Panc1 (cell line): ENCODE measurements at regions not wholly inside any gene's neighbourhood (a gene's known extent, or its start where the extent isn't known, plus 50 kb on each side); places are given as distances from the start of the nearest gene placed in this dataset.

ENCODE experiments used
- POLR2AphosphoS5 ChIP-seq: IDR thresholded peaks from 2 replicates; pipeline ENCODE4 v1.6.1; 2012; ENCODE audit warnings: mild to moderate bottlenecking, low read depth, low read length, moderate library complexity
- SIN3A ChIP-seq: IDR thresholded peaks from 2 replicates; pipeline ENCODE4 v1.6.1; 2012; ENCODE audit warnings: low read depth, mild to moderate bottlenecking, low read length, moderate library complexity, borderline replicate concordance; ENCODE audit not compliant: insufficient read depth
- TF ChIP-seq, protein P1 (sequence below): fragments of 450-650 bp; IDR thresholded peaks from 2 replicates; pipeline ENCODE4 v1.5.1; 2017; ENCODE audit warnings: mild to moderate bottlenecking
- TF ChIP-seq, protein P2 (sequence below), 2 experiments: IDR thresholded peaks; 2 replicates each; pipeline ENCODE4 v1.6.1; 2011 to 2012; ENCODE audit warnings: low read depth in 2 of 2, control low read depth in 1 of 2, low read length in 1 of 2, mild to moderate bottlenecking in 1 of 2, moderate library complexity in 1 of 2; ENCODE audit not compliant: insufficient read depth in 1 of 2

DNA sequence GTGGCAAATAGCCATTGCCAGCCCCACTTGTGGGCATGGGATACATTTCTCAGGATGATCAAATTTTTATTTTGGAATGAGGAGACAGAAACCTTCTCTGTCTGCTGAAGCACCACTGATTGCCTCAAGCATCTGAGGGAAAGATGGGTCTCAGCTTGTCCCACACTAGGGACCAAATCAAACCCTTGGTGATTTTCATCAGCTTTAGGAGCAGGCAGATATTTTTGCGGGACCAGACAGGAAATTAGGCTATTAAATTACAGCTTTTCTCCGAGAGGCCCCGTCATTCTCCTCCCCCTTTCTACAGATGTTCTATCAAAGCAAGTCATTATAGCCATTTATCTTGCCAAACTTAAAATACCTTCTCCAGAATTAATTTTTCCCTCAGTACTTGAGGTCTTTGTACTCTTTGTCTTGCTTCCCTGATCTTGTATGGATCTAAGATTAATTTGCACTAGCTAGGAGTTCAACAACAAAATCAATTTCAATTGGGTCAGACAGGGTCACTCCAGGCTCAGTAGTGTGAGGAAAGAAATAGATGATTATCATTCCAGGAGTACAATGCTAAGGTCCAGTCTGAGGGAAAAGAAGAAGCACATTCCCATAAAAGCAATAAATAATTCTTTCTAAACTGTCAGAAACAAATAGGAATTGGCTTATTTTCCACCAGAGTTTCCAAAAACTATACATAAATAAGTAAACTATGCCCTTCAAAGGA lies 818.1 kb upstream of the SOX11 start:
- TF ChIP-seq POLR2AphosphoS5 (no peak), SIN3A (no peak)
- TF ChIP-seq, protein P1, sequence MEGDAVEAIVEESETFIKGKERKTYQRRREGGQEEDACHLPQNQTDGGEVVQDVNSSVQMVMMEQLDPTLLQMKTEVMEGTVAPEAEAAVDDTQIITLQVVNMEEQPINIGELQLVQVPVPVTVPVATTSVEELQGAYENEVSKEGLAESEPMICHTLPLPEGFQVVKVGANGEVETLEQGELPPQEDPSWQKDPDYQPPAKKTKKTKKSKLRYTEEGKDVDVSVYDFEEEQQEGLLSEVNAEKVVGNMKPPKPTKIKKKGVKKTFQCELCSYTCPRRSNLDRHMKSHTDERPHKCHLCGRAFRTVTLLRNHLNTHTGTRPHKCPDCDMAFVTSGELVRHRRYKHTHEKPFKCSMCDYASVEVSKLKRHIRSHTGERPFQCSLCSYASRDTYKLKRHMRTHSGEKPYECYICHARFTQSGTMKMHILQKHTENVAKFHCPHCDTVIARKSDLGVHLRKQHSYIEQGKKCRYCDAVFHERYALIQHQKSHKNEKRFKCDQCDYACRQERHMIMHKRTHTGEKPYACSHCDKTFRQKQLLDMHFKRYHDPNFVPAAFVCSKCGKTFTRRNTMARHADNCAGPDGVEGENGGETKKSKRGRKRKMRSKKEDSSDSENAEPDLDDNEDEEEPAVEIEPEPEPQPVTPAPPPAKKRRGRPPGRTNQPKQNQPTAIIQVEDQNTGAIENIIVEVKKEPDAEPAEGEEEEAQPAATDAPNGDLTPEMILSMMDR = no peak
- TF ChIP-seq, protein P2, sequence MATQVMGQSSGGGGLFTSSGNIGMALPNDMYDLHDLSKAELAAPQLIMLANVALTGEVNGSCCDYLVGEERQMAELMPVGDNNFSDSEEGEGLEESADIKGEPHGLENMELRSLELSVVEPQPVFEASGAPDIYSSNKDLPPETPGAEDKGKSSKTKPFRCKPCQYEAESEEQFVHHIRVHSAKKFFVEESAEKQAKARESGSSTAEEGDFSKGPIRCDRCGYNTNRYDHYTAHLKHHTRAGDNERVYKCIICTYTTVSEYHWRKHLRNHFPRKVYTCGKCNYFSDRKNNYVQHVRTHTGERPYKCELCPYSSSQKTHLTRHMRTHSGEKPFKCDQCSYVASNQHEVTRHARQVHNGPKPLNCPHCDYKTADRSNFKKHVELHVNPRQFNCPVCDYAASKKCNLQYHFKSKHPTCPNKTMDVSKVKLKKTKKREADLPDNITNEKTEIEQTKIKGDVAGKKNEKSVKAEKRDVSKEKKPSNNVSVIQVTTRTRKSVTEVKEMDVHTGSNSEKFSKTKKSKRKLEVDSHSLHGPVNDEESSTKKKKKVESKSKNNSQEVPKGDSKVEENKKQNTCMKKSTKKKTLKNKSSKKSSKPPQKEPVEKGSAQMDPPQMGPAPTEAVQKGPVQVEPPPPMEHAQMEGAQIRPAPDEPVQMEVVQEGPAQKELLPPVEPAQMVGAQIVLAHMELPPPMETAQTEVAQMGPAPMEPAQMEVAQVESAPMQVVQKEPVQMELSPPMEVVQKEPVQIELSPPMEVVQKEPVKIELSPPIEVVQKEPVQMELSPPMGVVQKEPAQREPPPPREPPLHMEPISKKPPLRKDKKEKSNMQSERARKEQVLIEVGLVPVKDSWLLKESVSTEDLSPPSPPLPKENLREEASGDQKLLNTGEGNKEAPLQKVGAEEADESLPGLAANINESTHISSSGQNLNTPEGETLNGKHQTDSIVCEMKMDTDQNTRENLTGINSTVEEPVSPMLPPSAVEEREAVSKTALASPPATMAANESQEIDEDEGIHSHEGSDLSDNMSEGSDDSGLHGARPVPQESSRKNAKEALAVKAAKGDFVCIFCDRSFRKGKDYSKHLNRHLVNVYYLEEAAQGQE (IDR thresholded peaks at IDR 0.05; ENCODE audit: insufficient read depth in 1 of 2, low read depth in 2 of 2, low read length in 1 of 2) = no peak
